HG03135 (cell line): ENCODE measurements at regions not wholly inside any gene's neighbourhood (a gene's known extent, or its start where the extent isn't known, plus 50 kb on each side); places are given as distances from the start of the nearest gene placed in this dataset.

Experiments used
- ATAC-seq: cut with Tn5 transposase; IDR thresholded peaks from one replicate; pipeline ENCODE4 v1.9.1; 2021; ENCODE audit warnings: mild to moderate bottlenecking, moderate library complexity; ENCODE audit not compliant: unreplicated experiment

- ATAC-seq = no peak
Observed at GRCh38 chr14:66046591-66046990, 439.6 kb upstream of the CCDC196 start.

GRCh38 chr14:66056268-66056907, 429.8 kb upstream of the CCDC196 start:
- ATAC-seq = no peak

GRCh38 chr14:66056926-66057552, 429.1 kb upstream of the CCDC196 start:
- no peak for ATAC-seq

GRCh38 chr14:66065188-66065587, 421.0 kb upstream of the CCDC196 start:
- ATAC-seq = no peak

GRCh38 chr14:66066981-66067776, 419.0 kb upstream of the CCDC196 start:
- no peak for ATAC-seq

- ATAC-seq = no peak
Observed at GRCh38 chr14:66069036-66069435, 417.1 kb upstream of the CCDC196 start.

- ATAC-seq = no peak
Observed at GRCh38 chr14:66069830-66070541, 416.2 kb upstream of the CCDC196 start.

GRCh38 chr14:66070542-66071319, 415.4 kb upstream of the CCDC196 start:
- no peak for ATAC-seq

GRCh38 chr14:66072190-66073084, 413.7 kb upstream of the CCDC196 start:
- no peak for ATAC-seq

- ATAC-seq = no peak
Observed at GRCh38 chr14:66074537-66074936, 411.6 kb upstream of the CCDC196 start.

- ATAC-seq = no peak
Observed at GRCh38 chr14:66076176-66076575, 410.0 kb upstream of the CCDC196 start.

- no peak for ATAC-seq
Observed at GRCh38 chr14:66078006-66078405, 408.2 kb upstream of the CCDC196 start.

- ATAC-seq = no peak
Observed at GRCh38 chr14:66081594-66082376, 404.4 kb upstream of the CCDC196 start.

- no peak for ATAC-seq
Observed at GRCh38 chr14:66085224-66085623, 400.9 kb upstream of the CCDC196 start.

GRCh38 chr14:66085665-66086064, 400.5 kb upstream of the CCDC196 start:
- ATAC-seq = no peak

- ATAC-seq = no peak
Observed at GRCh38 chr14:66087231-66087630, 398.9 kb upstream of the CCDC196 start.

- ATAC-seq = no peak
Observed at GRCh38 chr14:66088656-66089055, 397.5 kb upstream of the CCDC196 start.

- no peak for ATAC-seq
Observed at GRCh38 chr14:66092206-66092605, 394.0 kb upstream of the CCDC196 start.

- ATAC-seq = no peak
Observed at GRCh38 chr14:66092748-66093147, 393.4 kb upstream of the CCDC196 start.
